B cell (primary cell): ENCODE measurements at regions not wholly inside any gene's neighbourhood (a gene's known extent, or its start where the extent isn't known, plus 50 kb on each side); places are given as distances from the start of the nearest gene placed in this dataset.

Experiments
- ATAC-seq: fragments of 200-7000 bp; cut with Tn5 transposase; one replicate; pipeline ENCODE4 v1.10.0; 2021; ENCODE audit warnings: low read depth, mild to moderate bottlenecking, moderate number of reproducible peaks, moderate library complexity
- CTCF ChIA-PET: fragments of 350-600 bp; sonication (Branson Sonifier 250); formaldehyde crosslinking; loops from one replicate; lab custom pipeline; 2021; ENCODE audit warnings: antibody characterized with exemption, inconsistent platforms; lab: Charles Lee
- POLR2A ChIA-PET: fragments of 350-600 bp; sonication (Branson Sonifier 250); formaldehyde crosslinking; loops from one replicate; lab custom pipeline; 2021; ENCODE audit warnings: antibody characterized with exemption; lab: Charles Lee
- DNase-seq: peaks from one replicate; pipeline ENCODE4 v3.0.0; 2013
- H2AFZ ChIP-seq: 2 replicates; pipeline ENCODE4 v1.6.1; 2012; ENCODE audit warnings: mild to moderate bottlenecking, low read depth, low read length; ENCODE audit not compliant: insufficient read depth, poor library complexity, severe bottlenecking
- H3K27ac ChIP-seq, 2 donors: 1 replicate in 1 of 2; 2 replicates in 1 of 2; pipeline ENCODE4 v1.5.1; 2012 to 2013; ENCODE audit warnings: low read length in 2 of 2, mild to moderate bottlenecking in 2 of 2, moderate library complexity in 1 of 2
- H3K27me3 ChIP-seq, 4 experiments: fragments of 200-600 bp in 1 of 4; sonication (generic) in 1 of 4; replicated peaks in 1 of 4; 1 replicate in 2 of 4; 2 replicates in 2 of 4; pipeline versions ENCODE4 v1.6.1 to v1.7.0; 2013 to 2016; ENCODE audit warnings: low read length in 3 of 4, mild to moderate bottlenecking in 2 of 4, mixed read lengths in 1 of 4, moderate library complexity in 1 of 4; ENCODE audit not compliant: insufficient read depth in 4 of 4, control insufficient read depth in 3 of 4; ENCODE audit errors: control extremely low read depth in 1 of 4
- H3K36me3 ChIP-seq, 2 experiments: replicated peaks in 1 of 2; 1 replicate in 1 of 2; 2 replicates in 1 of 2; pipeline versions ENCODE4 v1.6.1 to v1.7.1; 2013; ENCODE audit warnings: low read length in 1 of 2; ENCODE audit not compliant: insufficient read depth in 2 of 2, control insufficient read depth in 1 of 2; ENCODE audit errors: control extremely low read depth in 1 of 2, extremely low read depth in 1 of 2
- H3K4me1 ChIP-seq, 2 donors: fragments of 200-600 bp in 1 of 2; sonication (generic) in 1 of 2; 1 replicate in 1 of 2; 2 replicates in 1 of 2; pipeline versions ENCODE4 v1.5.1 to v1.6.1; 2013 to 2017; ENCODE audit warnings: low read length in 2 of 2; ENCODE audit not compliant: control insufficient read depth in 2 of 2, insufficient read depth in 2 of 2
- H3K4me2 ChIP-seq: replicated peaks from 2 replicates; pipeline ENCODE3; 2012; ENCODE audit warnings: mild to moderate bottlenecking, low read depth, low read length; ENCODE audit not compliant: poor library complexity, severe bottlenecking
- H3K4me3 ChIP-seq, 5 experiments: fragments of 200-600 bp in 1 of 5; sonication (generic) in 1 of 5; 1 replicate in 3 of 5; 2 replicates in 2 of 5; pipeline versions ENCODE4 v1.5.1 to v1.7.0; 2011 to 2016; ENCODE audit warnings: low read length in 4 of 5, mild to moderate bottlenecking in 4 of 5, low read depth in 2 of 5, control low read depth in 1 of 5, moderate library complexity in 1 of 5; ENCODE audit not compliant: insufficient read depth in 1 of 5; ENCODE audit errors: control extremely low read depth in 1 of 5, extremely low read depth in 1 of 5
- H3K79me2 ChIP-seq: fragments of 200-600 bp; sonication (generic); one replicate; pipeline ENCODE4 v1.6.0; 2016; ENCODE audit warnings: low read length; ENCODE audit not compliant: control insufficient read depth, insufficient read depth
- H3K9ac ChIP-seq: fragments of 200-600 bp; sonication (generic); 2 replicates; pipeline ENCODE4 v1.6.1; 2017; ENCODE audit warnings: mild to moderate bottlenecking, low read length, moderate library complexity
- H3K9me3 ChIP-seq, 3 donors: one replicate each; pipeline versions ENCODE4 v1.6.1 to v1.7.1; 2013; ENCODE audit warnings: low read length in 2 of 3; ENCODE audit not compliant: control insufficient read depth in 2 of 3, insufficient read depth in 1 of 3; ENCODE audit errors: control extremely low read depth in 1 of 3
- H4K20me1 ChIP-seq: 2 replicates; pipeline ENCODE4 v1.6.0; 2012; ENCODE audit warnings: mild to moderate bottlenecking, low read length; ENCODE audit not compliant: insufficient read depth, control insufficient read depth, poor library complexity, severe bottlenecking
- H3K27ac Mint-ChIP-seq: one replicate; pipeline ENCODE4 v1.8.0; 2021; ENCODE audit warnings: mixed read lengths
- H3K27me3 Mint-ChIP-seq: one replicate; pipeline ENCODE4 v1.8.0; 2021; ENCODE audit warnings: mixed read lengths
- H3K4me1 Mint-ChIP-seq: one replicate; pipeline ENCODE4 v1.8.0; 2021; ENCODE audit warnings: mixed read lengths
- H3K4me3 Mint-ChIP-seq: one replicate; pipeline ENCODE4 v1.8.0; 2021; ENCODE audit warnings: mixed read lengths
- H3K9me3 Mint-ChIP-seq: one replicate; pipeline ENCODE4 v1.8.0; 2022; ENCODE audit warnings: mixed read lengths; ENCODE audit not compliant: insufficient read depth
- CTCF ChIP-seq: fragments of 200-600 bp; IDR thresholded peaks from one replicate; pipeline ENCODE4 v1.8.0; 2022; ENCODE audit warnings: antibody characterized with exemption, mild to moderate bottlenecking
- EZH2 ChIP-seq: IDR thresholded peaks from 2 replicates; pipeline ENCODE4 v1.6.1; 2012; ENCODE audit warnings: borderline replicate concordance, low read depth, mild to moderate bottlenecking, moderate library complexity, low read length; ENCODE audit not compliant: insufficient read depth, poor library complexity, severe bottlenecking
- WGBS: methylation state at CpG from one replicate; pipeline ENCODE4 v1.1.5; 2013; ENCODE audit warnings: missing lambda C conversion rate; ENCODE audit not compliant: insufficient coverage; 5-methylcytosine and 5-hydroxymethylcytosine counted together
- intact Hi-C: fragments of 100-400 bp; cut with micrococcal nuclease; formaldehyde crosslinking; loops from one replicate; pipeline ENCODE4 v1.10.0; 2022

- DNase-seq (no peak), ATAC-seq (no peak)
- no peaks in the 10 kb centered on the region for H3K27me3 ChIP-seq
- no peaks in the 10 kb centered on the region for H3K9me3 ChIP-seq
- intact Hi-C loops = no loop called here
- WGBS = 50% methylated on average over 1 of the region's 3 CpGs
- H3K27ac ChIP-seq = no peak overlapping the region
- TF ChIP-seq CTCF = no peak
- no peak for TF ChIP-seq EZH2
- H3K36me3 ChIP-seq = no peaks in the 10 kb centered on the region
- H2AFZ ChIP-seq = no peak overlapping the region
- H3K4me1 ChIP-seq = peaks cover 0 to 5% of the 10 kb centered on the region in 2 donors
- no peaks in the 10 kb centered on the region for H4K20me1 ChIP-seq
- peaks cover 12% of the 10 kb centered on the region for H3K4me1 Mint-ChIP-seq
- H3K79me2 ChIP-seq = no peaks in the 10 kb centered on the region
- no peaks in the 10 kb centered on the region for H3K27me3 Mint-ChIP-seq
- H3K4me3 Mint-ChIP-seq = no peak overlapping the region
- H3K9me3 Mint-ChIP-seq = no peaks in the 10 kb centered on the region
- H3K9ac ChIP-seq = no peak overlapping the region
- H3K4me2 ChIP-seq = no peak overlapping the region
- H3K4me3 ChIP-seq = no peak overlapping the region
- ChIA-PET CTCF (interaction anchor here (0.7 kb wide), 1 partner anchor 19 kb away, joined by 3 read pairs; no protein-coding TSS in a partner anchor), POLR2A (no interaction called here)
- H3K27ac Mint-ChIP-seq = no peak overlapping the region
Measured at GRCh38 chr6:143620447-143620846, 57.3 kb upstream of the PHACTR2 start.

GRCh38 chr6:143619824-143620401, 57.9 kb upstream of the PHACTR2 start:
- ATAC-seq (no peak), DNase-seq (no peak)
- Histone ChIP-seq H3K36me3 (no peaks in the 10 kb centered on the region), H3K9ac (no peak overlapping the region), H3K79me2 (no peaks in the 10 kb centered on the region), H3K27ac (no peak overlapping the region), H4K20me1 (no peaks in the 10 kb centered on the region), H3K4me1 (peaks cover 0 to 5% of the 10 kb centered on the region in 2 donors), H3K4me2 (no peak overlapping the region), H3K9me3 (no peaks in the 10 kb centered on the region), H3K27me3 (no peaks in the 10 kb centered on the region), H2AFZ (no peak overlapping the region), H3K4me3 (no peak overlapping the region)
- intact Hi-C loops = no loop called here
- H3K27me3 Mint-ChIP-seq = no peaks in the 10 kb centered on the region
- CTCF ChIA-PET = interaction anchor here (0.7 kb wide), 1 partner anchor 18 kb away, joined by 3 read pairs; no protein-coding TSS in a partner anchor
- H3K9me3 Mint-ChIP-seq = no peaks in the 10 kb centered on the region
- no peak for TF ChIP-seq CTCF
- no peak for TF ChIP-seq EZH2
- no peak overlapping the region for H3K27ac Mint-ChIP-seq
- POLR2A ChIA-PET = no interaction called here
- 95% methylated on average over 4 of the region's 8 CpGs for WGBS
- no peak overlapping the region for H3K4me3 Mint-ChIP-seq
- peaks cover 14% of the 10 kb centered on the region for H3K4me1 Mint-ChIP-seq
